T-helper 2 cell treated with Interferon-gamma antibody and Interleukin-4, amounts not matched to agents 100 ng/mL and 5 ng/mL, for 36 hours (primary cell): ENCODE measurements at regions not wholly inside any gene's neighbourhood (a gene's known extent, or its start where the extent isn't known, plus 50 kb on each side); places are given as distances from the start of the nearest gene placed in this dataset.
"Not testable (repeated sequence)": the region's sequence is repeated elsewhere in the genome, so short reads cannot be mapped to it uniquely, and the experiment has no call there.

Source experiments
- intact Hi-C: fragments of 100-400 bp; cut with micrococcal nuclease; formaldehyde crosslinking; loops from one replicate; pipeline ENCODE4 v1.15.1; 2023

GRCh38 chr12:58310368-58310767, 369.0 kb downstream of the ATP23 start:
- intact Hi-C loops: no loop called here

GRCh38 chr12:58310809-58311622, 369.6 kb downstream of the ATP23 start:
- intact Hi-C loops: no loop called here

- intact Hi-C loops: no loop called here
Observed at GRCh38 chr12:58313091-58313855, 371.9 kb downstream of the ATP23 start.

- intact Hi-C loops: no loop called here
Observed at GRCh38 chr12:58314610-58315009, 373.2 kb downstream of the ATP23 start.

GRCh38 chr12:58316926-58317325, 375.6 kb downstream of the ATP23 start:
- intact Hi-C loops: no loop called here

GRCh38 chr12:58321414-58321813, 380.0 kb downstream of the ATP23 start:
- intact Hi-C loops: no loop called here

GRCh38 chr12:58323676-58324075, 382.3 kb downstream of the ATP23 start:
- intact Hi-C loops: no loop called here

GRCh38 chr12:58325561-58325960, 384.2 kb downstream of the ATP23 start:
- intact Hi-C loops: no loop called here

GRCh38 chr12:58326534-58326933, 385.2 kb downstream of the ATP23 start:
- intact Hi-C loops: no loop called here

- intact Hi-C loops: not testable (repeated sequence)
Observed at GRCh38 chr12:58336581-58337242, 395.3 kb downstream of the ATP23 start.

- intact Hi-C loops: not testable (repeated sequence)
Observed at GRCh38 chr12:58337539-58337938, 396.2 kb downstream of the ATP23 start.

- intact Hi-C loops: no loop called here
Observed at GRCh38 chr12:58341791-58342190, 400.4 kb downstream of the ATP23 start.

GRCh38 chr12:58342736-58343135, 401.4 kb downstream of the ATP23 start:
- intact Hi-C loops: no loop called here

- intact Hi-C loops: loop anchor here (1.0 kb wide), 1 partner anchor 97 kb away; no protein-coding TSS in a partner anchor
Observed at GRCh38 chr12:58346032-58346632, 404.8 kb downstream of the ATP23 start.

GRCh38 chr12:58347188-58347587, 405.8 kb downstream of the ATP23 start:
- intact Hi-C loops: no loop called here

- intact Hi-C loops: no loop called here
Observed at GRCh38 chr12:58347691-58348090, 406.3 kb downstream of the ATP23 start.

- intact Hi-C loops: no loop called here
Observed at GRCh38 chr12:58349161-58349560, 407.8 kb downstream of the ATP23 start.

GRCh38 chr12:58356794-58357193, 415.4 kb downstream of the ATP23 start:
- intact Hi-C loops: no loop called here

- intact Hi-C loops: no loop called here
Observed at GRCh38 chr12:58357511-58357910, 416.1 kb downstream of the ATP23 start.

- intact Hi-C loops: no loop called here
Observed at GRCh38 chr12:58358369-58358768, 417.0 kb downstream of the ATP23 start.

- intact Hi-C loops: no loop called here
Observed at GRCh38 chr12:58359084-58359483, 417.7 kb downstream of the ATP23 start.

- intact Hi-C loops: no loop called here
Observed at GRCh38 chr12:58361056-58361455, 419.7 kb downstream of the ATP23 start.
